Effector memory CD8-positive, alpha-beta T cell (primary cell): ENCODE measurements at regions not wholly inside any gene's neighbourhood (a gene's known extent, or its start where the extent isn't known, plus 50 kb on each side); places are given as distances from the start of the nearest gene placed in this dataset.

Experiments
- ATAC-seq: fragments of 150-1000 bp; cut with Tn5 transposase; replicated peaks from 2 replicates; pipeline ENCODE4 v1.10.0; 2021; ENCODE audit warnings: mild to moderate bottlenecking, moderate library complexity
- DNase-seq, 3 experiments: peaks; one replicate each; pipeline ENCODE4 v3.0.0; 2021
- H3K27ac Mint-ChIP-seq, 2 donors: one replicate each; pipeline ENCODE4 v1.8.0; 2022; ENCODE audit warnings: mild to moderate bottlenecking in 2 of 2, mixed read lengths in 2 of 2, moderate library complexity in 2 of 2
- H3K27me3 Mint-ChIP-seq, 2 donors: one replicate each; pipeline ENCODE4 v1.8.0; 2022; ENCODE audit warnings: mixed read lengths in 2 of 2
- H3K36me3 Mint-ChIP-seq: one replicate; pipeline ENCODE4 v1.8.0; 2022; ENCODE audit warnings: mild to moderate bottlenecking, moderate library complexity, mixed read lengths; ENCODE audit not compliant: insufficient read depth
- H3K4me1 Mint-ChIP-seq, 2 donors: one replicate each; pipeline ENCODE4 v1.8.0; 2022; ENCODE audit warnings: low read depth in 2 of 2, mixed read lengths in 2 of 2
- H3K4me3 Mint-ChIP-seq, 2 donors: one replicate each; pipeline ENCODE4 v1.8.0; 2022; ENCODE audit warnings: mild to moderate bottlenecking in 2 of 2, mixed read lengths in 2 of 2, moderate library complexity in 2 of 2
- H3K9me3 Mint-ChIP-seq, 2 donors: one replicate each; pipeline ENCODE4 v1.8.0; 2022; ENCODE audit warnings: mixed read lengths in 2 of 2

DNA sequence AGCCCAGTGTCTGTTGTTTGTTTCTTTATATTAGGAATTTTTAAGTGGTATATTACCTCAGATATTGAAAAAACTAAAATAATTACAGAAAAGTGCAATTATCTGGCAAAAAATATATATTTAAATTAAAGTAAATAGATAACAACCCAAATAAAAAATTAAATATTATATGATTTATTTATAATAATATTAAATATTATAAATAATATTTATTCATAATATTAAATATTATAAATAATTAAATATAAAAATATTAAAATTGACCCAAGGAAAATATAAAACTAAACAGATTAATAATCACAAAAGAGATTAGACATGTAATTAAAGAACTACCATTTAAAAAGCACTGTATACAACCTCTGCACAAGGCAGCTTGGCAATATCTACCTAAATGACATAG lies 331.9 kb upstream of the POGK start:
- H3K27me3 Mint-ChIP-seq, result no peaks in the 10 kb centered on the region

DNA sequence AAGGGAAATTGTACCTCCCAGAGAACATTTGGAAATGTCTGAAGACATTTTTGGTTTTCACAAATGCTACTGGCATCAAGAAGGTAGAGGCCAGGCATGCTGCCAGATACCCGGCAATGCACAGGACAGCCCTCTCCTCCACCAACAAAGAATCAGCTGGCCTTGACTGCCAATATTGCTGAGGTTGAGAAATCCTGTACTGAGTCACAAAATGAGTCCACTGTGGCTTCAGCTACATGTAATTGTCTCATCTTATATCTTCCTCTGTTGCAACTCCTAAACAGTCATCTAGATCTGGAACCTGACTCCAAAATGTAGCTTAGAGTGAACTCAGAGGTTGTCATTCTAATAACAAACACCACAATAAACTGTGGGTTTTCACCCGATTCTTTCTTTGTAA lies 327.5 kb upstream of the POGK start:
- no peak for ATAC-seq
- no peak for DNase-seq
- H3K27ac Mint-ChIP-seq, result no peak overlapping the region
- H3K4me3 Mint-ChIP-seq, result no peak overlapping the region
- H3K9me3 Mint-ChIP-seq, result peaks cover 0 to 2% of the 10 kb centered on the region in 2 donors
- peaks cover 6 to 7% of the 10 kb centered on the region in 2 donors for H3K27me3 Mint-ChIP-seq
- H3K36me3 Mint-ChIP-seq, result no peaks in the 10 kb centered on the region
- H3K4me1 Mint-ChIP-seq, result no peaks in the 10 kb centered on the region

More for the DNA sequence above, 331.9 kb upstream of the POGK start:
- Mint-ChIP-seq H3K9me3 (no peaks in the 10 kb centered on the region), H3K4me3 (no peak overlapping the region), H3K27ac (no peak overlapping the region), H3K4me1 (no peaks in the 10 kb centered on the region), H3K36me3 (no peaks in the 10 kb centered on the region)
- ATAC-seq (no peak), DNase-seq (no peak)

DNA sequence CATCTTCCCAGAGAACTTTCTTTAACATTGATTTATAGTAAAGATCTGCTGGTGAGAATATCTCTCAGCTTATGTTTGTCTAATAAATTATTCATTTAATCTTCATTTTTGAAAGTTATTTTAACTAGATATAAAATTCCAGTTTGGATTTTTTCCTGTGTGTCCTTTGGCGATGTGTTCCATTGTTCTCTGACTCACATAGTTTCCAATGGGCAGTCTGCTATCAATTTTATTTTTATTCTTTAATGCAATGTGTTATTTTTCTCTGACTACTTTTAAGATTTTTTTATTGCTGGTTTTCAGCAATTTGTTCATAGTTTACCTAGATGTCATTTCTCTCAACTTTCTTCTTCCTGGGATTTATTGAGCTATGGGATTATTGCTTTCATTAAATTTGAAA lies 325.2 kb upstream of the POGK start:
- H3K27me3 Mint-ChIP-seq, result peaks cover 6 to 7% of the 10 kb centered on the region in 2 donors
- no peak overlapping the region for H3K27ac Mint-ChIP-seq
- H3K9me3 Mint-ChIP-seq, result peaks cover 0 to 2% of the 10 kb centered on the region in 2 donors
- no peak overlapping the region for H3K4me3 Mint-ChIP-seq
- no peaks in the 10 kb centered on the region for H3K4me1 Mint-ChIP-seq
- no peak for ATAC-seq
- DNase-seq, result no peak
- H3K36me3 Mint-ChIP-seq, result no peaks in the 10 kb centered on the region

DNA sequence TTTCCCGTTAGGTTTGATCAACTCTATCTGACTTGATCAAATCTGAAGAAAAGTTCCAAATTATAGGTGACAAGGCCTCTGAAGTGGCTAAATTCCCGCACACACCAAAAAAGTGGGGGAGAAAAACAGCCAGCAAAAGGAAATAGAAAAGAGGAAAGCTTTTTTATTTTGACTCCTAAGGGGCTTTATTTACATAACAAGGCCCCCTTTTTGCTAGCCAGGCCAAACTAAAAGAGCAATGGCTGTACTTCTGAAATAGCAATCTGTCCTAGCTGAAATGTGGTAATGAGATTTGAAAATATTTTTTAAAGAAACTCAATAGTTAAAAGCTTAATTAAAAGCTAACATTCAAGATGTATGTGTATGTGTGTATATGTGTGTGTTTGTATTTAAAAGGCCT lies 311.5 kb upstream of the POGK start:
- no peak for ATAC-seq
- Mint-ChIP-seq H3K27ac (no peak overlapping the region), H3K9me3 (no peaks in the 10 kb centered on the region), H3K4me3 (no peak overlapping the region), H3K27me3 (peaks cover 8 to 27% of the 10 kb centered on the region in 2 donors), H3K4me1 (no peaks in the 10 kb centered on the region), H3K36me3 (no peaks in the 10 kb centered on the region)
- no peak for DNase-seq

DNA sequence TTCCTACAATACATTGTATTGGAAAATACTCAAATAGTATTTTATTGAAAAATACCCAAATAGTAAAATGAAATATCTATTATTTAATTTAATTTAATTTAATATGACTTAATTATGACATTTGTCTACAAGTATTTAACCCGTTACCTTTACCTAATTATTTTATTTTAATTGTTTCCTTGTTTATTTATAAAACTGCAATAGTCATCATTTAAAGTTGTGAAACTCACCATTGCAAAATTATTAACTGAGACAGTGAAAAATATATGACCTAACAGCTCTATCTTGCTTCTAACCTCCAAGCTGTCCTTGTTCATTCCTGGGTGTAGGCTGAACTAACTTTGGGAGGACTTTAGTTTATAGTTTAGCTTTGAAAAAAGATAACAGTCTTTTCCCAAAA lies 300.6 kb upstream of the POGK start:
- DNase-seq (no peak), ATAC-seq (no peak)
- Mint-ChIP-seq H3K9me3 (no peaks in the 10 kb centered on the region), H3K36me3 (no peaks in the 10 kb centered on the region), H3K27me3 (peaks cover 6% of the 10 kb centered on the region in 2 donors), H3K4me3 (no peak overlapping the region), H3K4me1 (no peaks in the 10 kb centered on the region), H3K27ac (no peak overlapping the region)

DNA sequence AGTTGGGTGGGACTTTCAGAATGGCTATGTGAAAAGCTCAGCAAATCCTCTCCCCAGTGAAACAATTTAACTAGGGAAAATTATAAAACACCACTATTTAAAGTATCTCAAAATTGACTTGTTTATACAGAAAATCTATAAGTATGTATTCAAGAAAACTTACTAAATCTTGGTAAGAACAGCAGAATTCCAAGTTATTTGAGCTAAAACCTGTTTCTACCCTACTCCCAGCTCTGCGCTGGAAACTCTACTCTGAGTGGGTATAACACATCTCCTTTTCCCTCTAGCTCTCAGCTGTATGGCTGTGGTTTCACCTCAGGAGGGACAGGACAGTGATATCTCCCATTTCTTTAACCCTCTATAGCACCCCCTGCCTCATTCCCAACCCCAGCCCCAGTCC lies 295.2 kb upstream of the POGK start:
- no peak for ATAC-seq
- H3K27me3 Mint-ChIP-seq, result peaks cover 6% of the 10 kb centered on the region in 2 donors
- H3K4me3 Mint-ChIP-seq, result no peak overlapping the region
- H3K36me3 Mint-ChIP-seq, result no peaks in the 10 kb centered on the region
- DNase-seq, result no peak
- no peak overlapping the region for H3K27ac Mint-ChIP-seq
- no peaks in the 10 kb centered on the region for H3K4me1 Mint-ChIP-seq
- H3K9me3 Mint-ChIP-seq, result peaks cover under 1 to 2% of the 10 kb centered on the region in 2 donors

DNA sequence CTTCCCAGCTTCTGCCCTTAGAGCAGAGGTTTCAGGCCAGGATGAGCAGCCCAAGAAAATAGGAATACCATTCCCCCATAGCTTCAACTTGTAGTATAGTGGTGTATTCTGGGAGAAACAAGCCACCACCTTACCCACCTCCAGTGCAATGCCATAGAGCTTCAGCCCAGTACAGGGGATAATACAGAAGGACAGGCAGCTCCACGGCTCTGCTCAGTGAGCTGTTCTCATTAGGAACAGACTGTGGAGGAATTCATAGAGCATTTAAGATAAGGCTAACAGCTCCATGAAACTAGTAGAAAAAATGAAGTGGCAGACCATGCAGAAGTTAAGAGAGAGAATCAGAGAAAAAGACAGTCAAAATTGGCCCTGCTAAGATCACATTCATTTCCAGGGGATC lies 294.7 kb upstream of the POGK start:
- ATAC-seq (no peak), DNase-seq (no peak)
- Mint-ChIP-seq H3K4me3 (no peak overlapping the region), H3K9me3 (peaks cover 5 to 6% of the 10 kb centered on the region in 2 donors), H3K4me1 (no peaks in the 10 kb centered on the region), H3K36me3 (no peaks in the 10 kb centered on the region), H3K27me3 (peaks cover 6 to 10% of the 10 kb centered on the region in 2 donors), H3K27ac (no peak overlapping the region)

DNA sequence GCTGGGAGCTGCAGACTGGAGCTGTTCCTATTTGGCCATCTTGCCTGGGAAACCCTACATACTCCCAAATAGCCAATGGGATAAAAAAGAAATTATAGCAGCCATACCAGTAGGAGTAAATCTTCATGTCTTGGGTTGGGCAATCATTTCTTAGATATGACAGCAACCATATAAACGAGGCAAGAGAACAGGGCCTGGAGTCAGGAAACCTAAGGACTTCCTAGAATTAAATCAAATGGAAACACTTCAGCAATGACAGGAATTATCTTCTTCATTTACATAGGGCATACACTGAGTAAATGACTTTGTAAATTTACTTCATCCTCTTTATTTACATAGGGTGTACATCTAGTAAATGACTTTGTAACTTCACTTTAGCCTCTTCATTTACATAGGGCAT lies 286.6 kb upstream of the POGK start:
- Mint-ChIP-seq H3K27me3 (peaks cover 14 to 18% of the 10 kb centered on the region in 2 donors), H3K36me3 (no peaks in the 10 kb centered on the region), H3K9me3 (peaks cover 5 to 14% of the 10 kb centered on the region in 2 donors), H3K27ac (no peak overlapping the region), H3K4me1 (no peaks in the 10 kb centered on the region), H3K4me3 (no peak overlapping the region)
- ATAC-seq, result no peak
- no peak for DNase-seq

DNA sequence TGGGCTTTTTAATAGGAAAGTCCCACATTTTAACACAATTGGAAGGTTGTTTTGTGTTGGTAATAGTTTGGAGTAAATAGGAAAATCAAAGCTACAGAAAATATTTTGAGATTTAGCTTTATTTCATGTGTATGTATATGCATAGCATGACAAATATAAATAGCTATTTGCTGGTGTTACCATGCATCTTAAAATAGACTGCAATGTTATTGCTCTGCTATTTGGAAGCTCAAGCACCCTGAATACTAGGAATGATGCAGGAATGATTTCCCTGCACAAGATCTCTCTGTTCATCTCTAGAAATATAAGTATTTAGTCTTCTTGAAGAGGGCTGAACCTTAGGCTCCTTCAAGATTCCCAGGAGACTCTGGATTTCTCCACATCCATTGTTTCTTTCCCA lies 268.3 kb upstream of the POGK start:
- Mint-ChIP-seq H3K36me3 (no peaks in the 10 kb centered on the region), H3K4me1 (no peaks in the 10 kb centered on the region), H3K4me3 (no peak overlapping the region), H3K27me3 (peaks cover 3 to 4% of the 10 kb centered on the region in 2 donors), H3K27ac (no peak overlapping the region), H3K9me3 (no peaks in the 10 kb centered on the region)
- no peak for ATAC-seq
- DNase-seq, result no peak

DNA sequence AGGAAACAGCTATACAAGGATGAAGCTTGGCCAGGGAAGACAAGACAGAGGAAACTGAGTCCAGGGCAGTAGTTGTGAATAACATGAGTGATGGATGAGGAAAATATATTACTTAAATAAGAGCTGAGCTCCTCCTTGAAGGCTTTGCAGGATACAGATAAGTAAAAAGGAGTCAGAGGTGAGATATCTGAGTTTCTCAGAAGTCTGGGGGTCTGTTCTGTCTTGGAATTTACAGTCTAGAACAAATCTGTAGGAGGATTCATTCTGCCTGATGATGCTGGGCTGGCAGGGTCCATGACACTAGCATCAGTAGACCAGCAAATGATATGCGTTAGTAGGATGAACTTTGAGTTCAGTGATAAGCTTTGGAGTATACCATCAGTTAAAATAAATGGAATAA lies 266.1 kb upstream of the POGK start:
- no peaks in the 10 kb centered on the region for H3K4me1 Mint-ChIP-seq
- no peak overlapping the region for H3K4me3 Mint-ChIP-seq
- peaks cover 7 to 11% of the 10 kb centered on the region in 2 donors for H3K27me3 Mint-ChIP-seq
- no peaks in the 10 kb centered on the region for H3K36me3 Mint-ChIP-seq
- ATAC-seq, result no peak
- DNase-seq, result no peak
- no peak overlapping the region for H3K27ac Mint-ChIP-seq
- no peaks in the 10 kb centered on the region for H3K9me3 Mint-ChIP-seq

DNA sequence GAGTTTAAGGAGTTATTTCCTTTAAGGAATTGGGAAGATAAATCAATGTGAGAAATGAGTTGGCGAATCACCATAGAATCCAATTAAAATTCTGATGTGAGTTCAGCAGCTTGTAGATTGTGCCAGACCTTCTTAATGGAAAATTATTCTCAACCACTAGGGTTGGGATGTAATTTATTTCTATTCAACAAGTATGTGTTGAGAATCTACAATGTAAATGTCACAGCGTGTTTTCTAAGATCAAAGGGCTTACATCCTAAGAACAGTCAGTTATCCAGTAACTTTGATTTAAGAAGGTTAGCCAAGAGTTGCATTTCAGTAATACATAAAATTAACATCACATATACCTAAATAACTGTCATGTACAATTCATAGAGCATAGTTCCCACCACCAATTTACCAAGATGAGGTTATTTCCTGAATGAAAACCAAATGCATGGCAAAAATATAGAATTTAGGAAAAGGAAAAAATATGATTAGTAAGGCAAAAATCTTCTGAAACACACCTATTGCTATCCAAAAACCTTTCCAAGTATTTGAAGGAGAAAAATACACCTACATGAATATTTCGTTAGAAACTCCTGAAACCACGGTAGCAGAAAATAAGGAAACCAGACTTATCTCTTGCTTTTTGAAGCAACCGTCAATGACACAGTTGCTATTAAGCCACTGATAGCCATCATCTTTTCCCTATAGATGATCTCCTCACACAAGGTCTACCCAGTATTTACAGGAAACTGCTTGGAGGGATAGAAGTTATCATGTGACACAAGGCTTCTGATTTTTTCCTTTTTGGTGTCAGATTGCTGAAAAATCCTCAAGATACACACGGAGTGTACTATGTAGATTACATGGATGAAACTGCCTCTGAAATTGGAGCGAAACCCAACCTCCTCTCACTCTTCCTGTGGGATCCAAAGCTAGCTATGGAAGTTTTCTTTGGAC lies 259.4 kb upstream of the POGK start:
- Mint-ChIP-seq H3K27ac (no peak overlapping the region), H3K36me3 (no peaks in the 10 kb centered on the region), H3K27me3 (peaks cover 24 to 37% of the 10 kb centered on the region in 2 donors), H3K9me3 (no peaks in the 10 kb centered on the region), H3K4me1 (no peaks in the 10 kb centered on the region), H3K4me3 (no peak overlapping the region)
- ATAC-seq, result no peak
- no peak for DNase-seq

DNA sequence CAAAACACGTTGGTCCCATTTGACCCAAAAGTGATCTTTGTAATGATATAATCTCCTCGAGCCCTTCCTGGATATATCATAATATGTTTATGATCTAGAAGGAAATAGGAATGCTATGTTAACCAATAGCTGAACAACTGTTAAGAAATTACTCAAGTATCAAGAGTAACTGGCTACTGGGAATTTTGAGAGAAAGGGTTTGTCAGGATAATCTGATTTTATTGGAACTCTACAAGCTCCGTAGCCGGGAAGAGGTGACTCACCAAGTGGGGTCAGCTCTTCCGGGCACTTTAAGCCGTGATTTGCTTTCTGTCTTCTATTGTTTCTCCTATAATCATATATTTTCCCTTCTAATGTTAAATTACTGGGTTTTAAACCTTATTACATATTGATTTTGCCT lies 250.5 kb upstream of the POGK start:
- Mint-ChIP-seq H3K36me3 (no peaks in the 10 kb centered on the region), H3K4me1 (no peaks in the 10 kb centered on the region), H3K4me3 (no peak overlapping the region), H3K9me3 (no peaks in the 10 kb centered on the region), H3K27me3 (peaks cover 6 to 13% of the 10 kb centered on the region in 2 donors), H3K27ac (no peak overlapping the region)
- ATAC-seq, result no peak
- no peak for DNase-seq

DNA sequence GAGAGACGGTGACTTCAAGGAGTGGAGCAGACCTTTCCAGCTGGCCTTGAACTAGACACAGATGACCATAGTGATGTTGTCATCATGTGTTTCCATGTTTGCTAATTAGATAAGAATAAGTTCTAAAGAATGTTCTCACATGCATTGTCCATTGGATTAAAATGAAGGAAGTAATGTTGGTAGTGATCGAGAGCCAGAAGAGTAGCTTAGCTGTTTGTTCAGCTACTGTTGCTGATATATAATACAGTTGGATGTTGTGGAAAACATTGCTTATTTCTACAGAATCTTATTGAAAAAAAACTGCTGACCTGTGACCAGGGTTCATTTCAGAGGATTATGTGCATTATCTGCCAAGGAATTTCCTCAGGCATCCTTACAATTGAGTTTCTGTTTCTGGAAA lies 249.1 kb upstream of the POGK start:
- H3K27me3 Mint-ChIP-seq, result peaks cover 6 to 12% of the 10 kb centered on the region in 2 donors
- no peaks in the 10 kb centered on the region for H3K9me3 Mint-ChIP-seq
- no peak overlapping the region for H3K4me3 Mint-ChIP-seq
- ATAC-seq (no peak), DNase-seq (no peak)
- no peak overlapping the region for H3K27ac Mint-ChIP-seq
- no peaks in the 10 kb centered on the region for H3K36me3 Mint-ChIP-seq
- no peaks in the 10 kb centered on the region for H3K4me1 Mint-ChIP-seq

DNA sequence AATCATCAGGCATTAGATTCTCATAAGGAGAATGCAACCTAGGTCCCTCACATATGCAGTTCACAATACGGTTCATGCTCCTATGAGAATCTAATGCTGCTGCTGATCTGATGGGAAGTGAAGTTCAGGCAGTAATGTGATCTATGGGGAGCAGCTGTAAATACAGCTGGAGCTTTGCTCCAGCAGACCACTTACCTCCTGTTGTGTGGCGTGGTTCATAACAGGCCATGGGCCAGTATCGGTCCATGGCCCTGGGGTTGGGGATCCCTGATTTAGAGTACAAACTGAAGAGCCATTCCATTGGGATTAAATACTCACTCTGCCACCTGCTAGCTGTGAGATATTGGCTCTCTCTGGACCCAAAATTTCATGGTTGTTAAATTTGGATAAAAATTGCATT lies 244.6 kb upstream of the POGK start:
- H3K27me3 Mint-ChIP-seq, result peaks cover 9 to 12% of the 10 kb centered on the region in 2 donors
- H3K36me3 Mint-ChIP-seq, result no peaks in the 10 kb centered on the region
- no peak overlapping the region for H3K4me3 Mint-ChIP-seq
- no peak for ATAC-seq
- no peak for DNase-seq
- no peaks in the 10 kb centered on the region for H3K4me1 Mint-ChIP-seq
- H3K9me3 Mint-ChIP-seq, result no peaks in the 10 kb centered on the region
- no peak overlapping the region for H3K27ac Mint-ChIP-seq
